ENCODE measurements at regions not wholly inside any gene's neighbourhood (a gene's known extent, or its start where the extent isn't known, plus 50 kb on each side); places are given as distances from the start of the nearest gene placed in this dataset.
"Not testable (repeated sequence)": the region's sequence is repeated elsewhere in the genome, so short reads cannot be mapped to it uniquely, and the experiment has no call there.

- peaks cover 0 to 6% (median 0%) of the 10 kb centered on the region in 3 donors for H3K4me1 Mint-ChIP-seq
- H3K27me3 Mint-ChIP-seq = peaks cover 14 to 35% (median 17%) of the 10 kb centered on the region in 3 donors
- H3K4me3 Mint-ChIP-seq = no peak overlapping the region
- ATAC-seq (ENCODE audit: low read depth in 2 of 2) (no peak), DNase-seq (no peak)
- H3K9me3 Mint-ChIP-seq = peaks cover 0 to 10% (median 5%) of the 10 kb centered on the region in 7 donors
- no peak overlapping the region for H3K27ac Mint-ChIP-seq
- H3K36me3 Mint-ChIP-seq = no peaks in the 10 kb centered on the region
Observed at GRCh38 chr9:95803197-95803596, 72.3 kb upstream of the ERCC6L2 start.

- DNase-seq (no peak), ATAC-seq (ENCODE audit: low read depth in 2 of 2) (no peak)
- no peak overlapping the region for H3K27ac Mint-ChIP-seq
- H3K4me1 Mint-ChIP-seq = no peaks in the 10 kb centered on the region
- H3K9me3 Mint-ChIP-seq = peaks cover 0 to 10% (median 5%) of the 10 kb centered on the region in 7 donors
- no peak overlapping the region for H3K4me3 Mint-ChIP-seq
- H3K36me3 Mint-ChIP-seq = no peaks in the 10 kb centered on the region
- H3K27me3 Mint-ChIP-seq = peaks cover 13 to 25% (median 17%) of the 10 kb centered on the region in 3 donors
Observed at GRCh38 chr9:95801797-95802196, 73.7 kb upstream of the ERCC6L2 start.

DNA sequence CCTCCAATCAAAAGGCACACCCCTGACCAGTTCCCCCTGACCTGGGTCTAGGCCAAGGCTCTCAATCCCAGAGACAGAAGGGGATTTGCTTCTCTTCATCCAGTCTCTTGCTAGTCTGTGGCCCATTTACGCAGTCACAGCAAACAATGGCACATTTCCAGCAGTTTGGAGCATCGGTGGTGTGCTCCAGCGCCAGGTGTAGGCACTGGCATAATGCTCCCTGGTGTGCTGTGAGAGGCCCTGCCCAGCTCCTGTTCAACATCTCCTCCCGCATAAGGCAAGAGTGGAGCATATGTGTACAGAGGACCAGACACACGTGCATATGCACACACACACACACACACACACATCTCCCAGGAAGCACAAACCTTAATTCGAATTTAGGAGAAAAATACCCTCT lies 79.5 kb upstream of the ERCC6L2 start:
- Mint-ChIP-seq H3K4me3 (peak overlapping the region in 1 of 8 donors; percentile 11), H3K27ac (no peak overlapping the region), H3K27me3 (peaks cover 18 to 32% (median 26%) of the 10 kb centered on the region in 3 donors), H3K36me3 (no peaks in the 10 kb centered on the region), H3K9me3 (peaks cover 0 to 4% (median 0%) of the 10 kb centered on the region in 7 donors), H3K4me1 (no peaks in the 10 kb centered on the region)
- DNase-seq (no peak), ATAC-seq (ENCODE audit: low read depth in 2 of 2) (no peak)

- Mint-ChIP-seq H3K4me3 (no peak overlapping the region), H3K4me1 (no peaks in the 10 kb centered on the region), H3K36me3 (no peaks in the 10 kb centered on the region), H3K27ac (no peak overlapping the region), H3K9me3 (peaks cover 0 to 4% (median 0%) of the 10 kb centered on the region in 7 donors), H3K27me3 (peaks cover 13 to 32% (median 25%) of the 10 kb centered on the region in 3 donors)
- DNase-seq = no peak
- no peak for ATAC-seq (ENCODE audit: low read depth in 2 of 2)
Observed at GRCh38 chr9:95793924-95794828, 81.3 kb upstream of the ERCC6L2 start.

- no peaks in the 10 kb centered on the region for H3K4me1 Mint-ChIP-seq
- no peak for ATAC-seq (ENCODE audit: low read depth in 2 of 2)
Observed at GRCh38 chr9:95791695-95792094, 83.8 kb upstream of the ERCC6L2 start.

GRCh38 chr9:95791286-95791685 lies 84.2 kb upstream of the ERCC6L2 start:
- no peak overlapping the region for H3K4me3 Mint-ChIP-seq
- no peak overlapping the region for H3K27ac Mint-ChIP-seq
- DNase-seq (no peak), ATAC-seq (ENCODE audit: low read depth in 2 of 2) (no peak)
- H3K4me1 Mint-ChIP-seq = no peaks in the 10 kb centered on the region
- no peaks in the 10 kb centered on the region for H3K36me3 Mint-ChIP-seq
- peaks cover 0 to 4% (median 0%) of the 10 kb centered on the region in 7 donors for H3K9me3 Mint-ChIP-seq
- H3K27me3 Mint-ChIP-seq = peaks cover 19 to 45% (median 32%) of the 10 kb centered on the region in 3 donors

More at GRCh38 chr9:95791695-95792094, 83.8 kb upstream of the ERCC6L2 start:
- no peak overlapping the region for H3K27ac Mint-ChIP-seq
- H3K36me3 Mint-ChIP-seq = no peaks in the 10 kb centered on the region
- no peak overlapping the region for H3K4me3 Mint-ChIP-seq
- DNase-seq = no peak
- H3K9me3 Mint-ChIP-seq = peaks cover 0 to 4% (median 0%) of the 10 kb centered on the region in 7 donors
- peaks cover 19 to 41% (median 32%) of the 10 kb centered on the region in 3 donors for H3K27me3 Mint-ChIP-seq

DNA sequence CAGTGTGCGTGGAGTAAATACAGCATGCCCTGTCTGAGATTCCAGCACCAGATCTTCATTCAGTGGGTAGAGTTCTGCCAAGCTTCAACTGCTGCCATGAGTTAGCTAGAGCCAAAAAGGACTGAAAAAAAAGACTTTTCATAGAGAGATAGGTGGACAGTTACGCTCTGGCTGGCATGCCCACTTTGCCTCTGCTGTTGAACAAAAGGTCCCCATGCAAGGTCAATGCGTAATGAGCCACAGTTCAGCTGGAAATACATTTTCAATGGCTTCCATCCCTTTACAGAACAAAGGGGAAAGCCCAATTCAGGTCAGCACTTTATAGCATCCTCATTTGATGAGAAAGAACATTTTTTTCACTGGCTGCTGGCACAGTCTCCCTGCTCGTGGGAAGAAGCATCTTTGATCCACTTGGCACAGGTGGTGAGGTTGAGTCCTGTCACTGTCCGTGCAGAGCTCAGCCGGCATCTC lies 86.9 kb upstream of the ERCC6L2 start:
- H3K27me3 Mint-ChIP-seq = peaks cover 10 to 32% (median 22%) of the 10 kb centered on the region in 3 donors
- peaks cover 0 to 4% (median 0%) of the 10 kb centered on the region in 7 donors for H3K9me3 Mint-ChIP-seq
- ATAC-seq (ENCODE audit: low read depth in 2 of 2) = no peak
- DNase-seq = no peak
- H3K27ac Mint-ChIP-seq = no peak overlapping the region
- no peaks in the 10 kb centered on the region for H3K36me3 Mint-ChIP-seq
- H3K4me1 Mint-ChIP-seq = no peaks in the 10 kb centered on the region
- H3K4me3 Mint-ChIP-seq = no peak overlapping the region

- ATAC-seq (ENCODE audit: low read depth in 2 of 2) = no peak
- no peaks in the 10 kb centered on the region for H3K36me3 Mint-ChIP-seq
- H3K27me3 Mint-ChIP-seq = peaks cover 5 to 32% (median 20%) of the 10 kb centered on the region in 3 donors
Observed at GRCh38 chr9:95788021-95788420, 87.5 kb upstream of the ERCC6L2 start.

DNA sequence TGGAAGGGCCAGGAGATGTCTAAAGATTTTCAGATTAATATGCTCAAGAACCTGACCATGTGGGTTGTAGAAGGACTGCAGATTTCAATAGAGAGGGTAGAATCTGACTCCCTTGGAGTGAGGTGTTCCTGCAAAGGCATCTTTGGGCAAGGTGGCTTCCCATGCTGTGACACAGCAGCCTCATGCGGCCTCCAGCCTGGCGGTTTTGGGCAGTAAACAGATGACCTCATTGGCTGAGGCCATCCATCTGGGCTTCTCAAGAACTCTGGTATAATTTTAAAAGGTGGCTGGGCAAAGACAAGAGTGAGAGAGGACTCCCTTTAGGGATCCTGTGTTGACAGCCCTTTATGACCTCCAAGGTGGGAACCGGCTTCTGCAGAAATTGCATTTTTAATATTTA lies 90.3 kb upstream of the ERCC6L2 start:
- Mint-ChIP-seq H3K27ac (no peak overlapping the region), H3K4me3 (no peak overlapping the region), H3K27me3 (peaks cover 0 to 40% (median 8%) of the 10 kb centered on the region in 3 donors), H3K4me1 (no peaks in the 10 kb centered on the region), H3K9me3 (no peaks in the 10 kb centered on the region), H3K36me3 (no peaks in the 10 kb centered on the region)
- DNase-seq (no peak), ATAC-seq (ENCODE audit: low read depth in 2 of 2) (no peak)

More at GRCh38 chr9:95788021-95788420, 87.5 kb upstream of the ERCC6L2 start:
- Mint-ChIP-seq H3K9me3 (peaks cover 0 to 4% (median 0%) of the 10 kb centered on the region in 7 donors), H3K4me1 (no peaks in the 10 kb centered on the region), H3K4me3 (no peak overlapping the region), H3K27ac (no peak overlapping the region)
- no peak for DNase-seq

GRCh38 chr9:95784318-95784717 lies 91.2 kb upstream of the ERCC6L2 start:
- ATAC-seq (ENCODE audit: low read depth in 2 of 2) (no peak), DNase-seq (no peak)
- Mint-ChIP-seq H3K4me3 (no peak overlapping the region), H3K27ac (no peak overlapping the region), H3K9me3 (no peaks in the 10 kb centered on the region), H3K27me3 (peaks cover 0 to 33% (median 9%) of the 10 kb centered on the region in 3 donors), H3K36me3 (no peaks in the 10 kb centered on the region), H3K4me1 (no peaks in the 10 kb centered on the region)

GRCh38 chr9:95783426-95783975 lies 92.0 kb upstream of the ERCC6L2 start:
- no peaks in the 10 kb centered on the region for H3K36me3 Mint-ChIP-seq
- no peak for ATAC-seq (ENCODE audit: low read depth in 2 of 2)
- H3K27ac Mint-ChIP-seq = no peak overlapping the region
- H3K9me3 Mint-ChIP-seq = no peaks in the 10 kb centered on the region
- H3K27me3 Mint-ChIP-seq = peaks cover 0 to 31% (median 16%) of the 10 kb centered on the region in 3 donors
- H3K4me3 Mint-ChIP-seq = no peak overlapping the region
- no peak for DNase-seq
- no peaks in the 10 kb centered on the region for H3K4me1 Mint-ChIP-seq

- Mint-ChIP-seq H3K27ac (no peak overlapping the region), H3K4me3 (no peak overlapping the region), H3K27me3 (peaks cover under 1 to 22% (median 18%) of the 10 kb centered on the region in 3 donors), H3K4me1 (no peaks in the 10 kb centered on the region), H3K9me3 (no peaks in the 10 kb centered on the region), H3K36me3 (no peaks in the 10 kb centered on the region)
- DNase-seq (no peak), ATAC-seq (ENCODE audit: low read depth in 2 of 2) (no peak)
Observed at GRCh38 chr9:95780751-95781150, 94.7 kb upstream of the ERCC6L2 start.

GRCh38 chr9:95780121-95780520 lies 95.4 kb upstream of the ERCC6L2 start:
- no peaks in the 10 kb centered on the region for H3K36me3 Mint-ChIP-seq
- ATAC-seq (ENCODE audit: low read depth in 2 of 2) (no peak), DNase-seq (no peak)
- no peaks in the 10 kb centered on the region for H3K9me3 Mint-ChIP-seq
- no peak overlapping the region for H3K4me3 Mint-ChIP-seq
- no peaks in the 10 kb centered on the region for H3K4me1 Mint-ChIP-seq
- peaks cover 7 to 29% (median 23%) of the 10 kb centered on the region in 3 donors for H3K27me3 Mint-ChIP-seq
- no peak overlapping the region for H3K27ac Mint-ChIP-seq

DNA sequence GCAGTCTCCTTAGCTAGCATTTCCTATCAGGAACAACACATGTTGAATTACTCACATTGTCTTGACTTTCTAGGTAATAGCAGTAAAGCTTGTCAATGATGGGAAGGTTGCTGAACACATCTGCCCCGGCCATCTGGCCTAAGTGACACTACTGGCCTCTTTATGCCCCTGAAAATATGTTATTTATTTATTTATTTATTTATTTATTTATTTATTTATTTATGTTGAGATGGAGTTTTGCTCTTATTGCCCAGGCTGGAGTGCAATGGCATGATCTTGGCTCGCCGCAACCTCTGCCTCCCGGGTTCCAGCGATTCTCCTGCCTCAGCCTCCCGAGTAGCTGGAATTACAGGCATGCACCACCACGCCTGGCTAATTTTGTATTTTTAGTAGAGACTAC lies 95.9 kb upstream of the ERCC6L2 start:
- not testable (repeated sequence) for DNase-seq; ATAC-seq (ENCODE audit: low read depth in 2 of 2); H3K4me3 Mint-ChIP-seq; H3K9me3 Mint-ChIP-seq; H3K36me3 Mint-ChIP-seq; H3K4me1 Mint-ChIP-seq; H3K27ac Mint-ChIP-seq
- H3K27me3 Mint-ChIP-seq = peaks cover 12 to 34% (median 22%) of the 10 kb centered on the region in 3 donors
